ENCODE measurements at regions not wholly inside any gene's neighbourhood (a gene's known extent, or its start where the extent isn't known, plus 50 kb on each side); places are given as distances from the start of the nearest gene placed in this dataset.

GRCh38 chr1:173333581-173333980, 126.5 kb upstream of the TNFSF4 start:
- Histone ChIP-seq H3K4me1 (ENCODE audit: insufficient read depth) (no peaks in the 10 kb centered on the region), H3K4me2 (no peak overlapping the region), H4K20me1 (ENCODE audit: insufficient read depth, poor library complexity, severe bottlenecking) (no peaks in the 10 kb centered on the region), H3K36me3 (replicated peaks; ENCODE audit: insufficient read depth, low read depth) (no peaks in the 10 kb centered on the region), H3K9me3 (ENCODE audit: low read depth) (no peaks in the 10 kb centered on the region), H3K4me3 (no peak overlapping the region), H2AFZ (no peak overlapping the region), H3K9me2 (replicated peaks; ENCODE audit: insufficient read depth) (no peaks in the 10 kb centered on the region), H3K79me2 (no peaks in the 10 kb centered on the region), H3K27me3 (no peaks in the 10 kb centered on the region), H3K27ac (no peak overlapping the region)
- WGBS (ENCODE audit: low lambda C conversion rate, missing lambda C conversion rate): 100% methylated on average over 1 of the region's 1 CpG
- TF ChIP-seq, protein P1, sequence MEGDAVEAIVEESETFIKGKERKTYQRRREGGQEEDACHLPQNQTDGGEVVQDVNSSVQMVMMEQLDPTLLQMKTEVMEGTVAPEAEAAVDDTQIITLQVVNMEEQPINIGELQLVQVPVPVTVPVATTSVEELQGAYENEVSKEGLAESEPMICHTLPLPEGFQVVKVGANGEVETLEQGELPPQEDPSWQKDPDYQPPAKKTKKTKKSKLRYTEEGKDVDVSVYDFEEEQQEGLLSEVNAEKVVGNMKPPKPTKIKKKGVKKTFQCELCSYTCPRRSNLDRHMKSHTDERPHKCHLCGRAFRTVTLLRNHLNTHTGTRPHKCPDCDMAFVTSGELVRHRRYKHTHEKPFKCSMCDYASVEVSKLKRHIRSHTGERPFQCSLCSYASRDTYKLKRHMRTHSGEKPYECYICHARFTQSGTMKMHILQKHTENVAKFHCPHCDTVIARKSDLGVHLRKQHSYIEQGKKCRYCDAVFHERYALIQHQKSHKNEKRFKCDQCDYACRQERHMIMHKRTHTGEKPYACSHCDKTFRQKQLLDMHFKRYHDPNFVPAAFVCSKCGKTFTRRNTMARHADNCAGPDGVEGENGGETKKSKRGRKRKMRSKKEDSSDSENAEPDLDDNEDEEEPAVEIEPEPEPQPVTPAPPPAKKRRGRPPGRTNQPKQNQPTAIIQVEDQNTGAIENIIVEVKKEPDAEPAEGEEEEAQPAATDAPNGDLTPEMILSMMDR (IDR thresholded peaks at IDR 0.05; ENCODE audit: poor library complexity): no peak
- TF ChIP-seq EZH2 (IDR thresholded peaks at IDR 0.05; ENCODE audit: borderline replicate concordance): no peak
- no peak for TF ChIP-seq EZH2phosphoT487 (IDR thresholded peaks at IDR 0.05; ENCODE audit: low read depth, severe bottlenecking, unreplicated experiment)
- DNase-seq (ENCODE audit: low spot score): no peak

GRCh38 chr1:173337126-173337525, 130.0 kb upstream of the TNFSF4 start:
- no peaks in the 10 kb centered on the region for H4K20me1 ChIP-seq (ENCODE audit: insufficient read depth, poor library complexity, severe bottlenecking)
- H3K36me3 ChIP-seq (replicated peaks; ENCODE audit: insufficient read depth, low read depth): no peaks in the 10 kb centered on the region
- no peak overlapping the region for H2AFZ ChIP-seq
- H3K9me2 ChIP-seq (replicated peaks; ENCODE audit: insufficient read depth): no peaks in the 10 kb centered on the region
- H3K9me3 ChIP-seq (ENCODE audit: low read depth): no peaks in the 10 kb centered on the region
- TF ChIP-seq, protein P1 (IDR thresholded peaks at IDR 0.05; ENCODE audit: poor library complexity): no peak
- no peak for TF ChIP-seq EZH2phosphoT487 (IDR thresholded peaks at IDR 0.05; ENCODE audit: low read depth, severe bottlenecking, unreplicated experiment)
- TF ChIP-seq EZH2 (IDR thresholded peaks at IDR 0.05; ENCODE audit: borderline replicate concordance): no peak
- no peaks in the 10 kb centered on the region for H3K27me3 ChIP-seq
- WGBS (ENCODE audit: low lambda C conversion rate, missing lambda C conversion rate): 42% methylated on average over 1 of the region's 1 CpG
- no peaks in the 10 kb centered on the region for H3K4me1 ChIP-seq (ENCODE audit: insufficient read depth)
- H3K79me2 ChIP-seq: no peaks in the 10 kb centered on the region
- H3K4me2 ChIP-seq: no peak overlapping the region
- DNase-seq (ENCODE audit: low spot score): no peak
- no peak overlapping the region for H3K27ac ChIP-seq
- H3K4me3 ChIP-seq: no peak overlapping the region

- Histone ChIP-seq H3K79me2 (no peaks in the 10 kb centered on the region), H2AFZ (no peak overlapping the region), H3K4me3 (no peak overlapping the region), H3K36me3 (replicated peaks; ENCODE audit: insufficient read depth, low read depth) (no peaks in the 10 kb centered on the region), H3K27me3 (no peaks in the 10 kb centered on the region), H3K9me2 (replicated peaks; ENCODE audit: insufficient read depth) (no peaks in the 10 kb centered on the region), H4K20me1 (ENCODE audit: insufficient read depth, poor library complexity, severe bottlenecking) (no peaks in the 10 kb centered on the region), H3K27ac (no peak overlapping the region), H3K4me2 (no peak overlapping the region), H3K9me3 (ENCODE audit: low read depth) (no peaks in the 10 kb centered on the region), H3K4me1 (ENCODE audit: insufficient read depth) (no peaks in the 10 kb centered on the region)
- WGBS (ENCODE audit: low lambda C conversion rate, missing lambda C conversion rate): 53% methylated on average over 5 of the region's 5 CpGs
- DNase-seq (ENCODE audit: low spot score): no peak
- no peak for TF ChIP-seq EZH2 (IDR thresholded peaks at IDR 0.05; ENCODE audit: borderline replicate concordance)
- TF ChIP-seq, protein P1 (IDR thresholded peaks at IDR 0.05; ENCODE audit: poor library complexity): no peak
- TF ChIP-seq EZH2phosphoT487 (IDR thresholded peaks at IDR 0.05; ENCODE audit: low read depth, severe bottlenecking, unreplicated experiment): no peak
Measured at GRCh38 chr1:173341307-173341706, 134.2 kb upstream of the TNFSF4 start.

GRCh38 chr1:173341971-173342370, 134.8 kb upstream of the TNFSF4 start:
- no peak overlapping the region for H2AFZ ChIP-seq
- no peak overlapping the region for H3K27ac ChIP-seq
- no peaks in the 10 kb centered on the region for H3K9me2 ChIP-seq (replicated peaks; ENCODE audit: insufficient read depth)
- TF ChIP-seq EZH2 (IDR thresholded peaks at IDR 0.05; ENCODE audit: borderline replicate concordance): no peak
- TF ChIP-seq EZH2phosphoT487 (IDR thresholded peaks at IDR 0.05; ENCODE audit: low read depth, severe bottlenecking, unreplicated experiment): no peak
- H3K4me2 ChIP-seq: no peak overlapping the region
- no peaks in the 10 kb centered on the region for H3K27me3 ChIP-seq
- WGBS (ENCODE audit: low lambda C conversion rate, missing lambda C conversion rate): 100% methylated on average over 1 of the region's 1 CpG
- H3K36me3 ChIP-seq (replicated peaks; ENCODE audit: insufficient read depth, low read depth): no peaks in the 10 kb centered on the region
- H3K4me3 ChIP-seq: no peak overlapping the region
- H4K20me1 ChIP-seq (ENCODE audit: insufficient read depth, poor library complexity, severe bottlenecking): no peaks in the 10 kb centered on the region
- no peaks in the 10 kb centered on the region for H3K9me3 ChIP-seq (ENCODE audit: low read depth)
- no peaks in the 10 kb centered on the region for H3K79me2 ChIP-seq
- no peak for DNase-seq (ENCODE audit: low spot score)
- H3K4me1 ChIP-seq (ENCODE audit: insufficient read depth): no peaks in the 10 kb centered on the region
